ENCODE measurements at regions not wholly inside any gene's neighbourhood (a gene's known extent, or its start where the extent isn't known, plus 50 kb on each side); places are given as distances from the start of the nearest gene placed in this dataset.

DNA sequence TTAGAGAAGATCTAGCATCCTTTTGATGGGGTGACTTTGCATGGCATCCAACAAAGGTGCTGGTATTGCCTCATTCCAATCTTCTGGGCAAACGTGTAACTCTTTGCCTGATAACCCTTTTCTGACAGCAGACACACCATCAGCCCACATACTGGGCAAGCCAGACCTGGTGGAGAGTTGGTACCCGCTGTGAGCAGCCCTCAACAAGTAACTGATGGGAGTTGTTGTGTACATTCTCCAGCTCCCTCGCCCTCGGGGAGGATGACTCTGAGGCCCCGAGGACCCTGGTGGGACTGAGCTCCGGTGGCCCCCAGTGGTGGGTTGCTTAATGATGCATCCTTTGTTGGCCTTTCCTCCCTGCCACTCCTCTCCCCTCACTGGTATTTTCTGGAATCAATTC, 102.4 kb upstream of the SLC6A11 start:
- no peak overlapping the region for H3K4me2 ChIP-seq
- H3F3A ChIP-seq (ENCODE audit: low read depth): no peaks in the 10 kb centered on the region
- H3K4me3 ChIP-seq: no peak overlapping the region
- Mint-ChIP-seq H3K4me1 (no peaks in the 10 kb centered on the region), H3K9me3 (no peaks in the 10 kb centered on the region), H3K27me3 (ENCODE audit: insufficient read depth, low read depth) (peaks cover 31% of the 10 kb centered on the region), H3K4me3 (no peak overlapping the region), H3K27ac (no peak overlapping the region), H3K36me3 (no peaks in the 10 kb centered on the region)
- H3K36me3 ChIP-seq: no peaks in the 10 kb centered on the region
- no peaks in the 10 kb centered on the region for H3K79me2 ChIP-seq (ENCODE audit: low read depth)
- DNase-seq (ENCODE audit: low spot score): no peak
- H3K9me3 ChIP-seq (ENCODE audit: low read depth): peaks cover 6% of the 10 kb centered on the region
- no peaks in the 10 kb centered on the region for H4K20me1 ChIP-seq (ENCODE audit: low read depth)
- H2AFZ ChIP-seq (replicated peaks): no peak overlapping the region
- no peak overlapping the region for H3K27ac ChIP-seq
- TF ChIP-seq CTCF (IDR thresholded peaks at IDR 0.05): no peak
- no peak for TF ChIP-seq EZH2phosphoT487 (IDR thresholded peaks at IDR 0.05)
- no peak for TF ChIP-seq EZH2 (IDR thresholded peaks at IDR 0.05)
- no peaks in the 10 kb centered on the region for H3K4me1 ChIP-seq
- H3K9ac ChIP-seq: no peak overlapping the region
- H3K27me3 ChIP-seq: peaks cover 58% of the 10 kb centered on the region

GRCh38 chr3:10715886-10716285, 100.1 kb upstream of the SLC6A11 start:
- Histone ChIP-seq H3F3A (ENCODE audit: low read depth) (no peaks in the 10 kb centered on the region), H3K4me2 (no peak overlapping the region), H4K20me1 (ENCODE audit: low read depth) (no peaks in the 10 kb centered on the region), H3K79me2 (ENCODE audit: low read depth) (no peaks in the 10 kb centered on the region), H3K27me3 (peaks cover 36% of the 10 kb centered on the region), H3K36me3 (no peaks in the 10 kb centered on the region), H3K9me3 (ENCODE audit: low read depth) (peaks cover 6% of the 10 kb centered on the region), H3K27ac (no peak overlapping the region), H3K9ac (no peak overlapping the region), H2AFZ (replicated peaks) (no peak overlapping the region), H3K4me1 (no peaks in the 10 kb centered on the region), H3K4me3 (no peak overlapping the region)
- Mint-ChIP-seq H3K4me3 (no peak overlapping the region), H3K27me3 (ENCODE audit: insufficient read depth, low read depth) (peaks cover 15% of the 10 kb centered on the region), H3K27ac (no peak overlapping the region), H3K9me3 (no peaks in the 10 kb centered on the region), H3K36me3 (no peaks in the 10 kb centered on the region), H3K4me1 (no peaks in the 10 kb centered on the region)
- TF ChIP-seq EZH2phosphoT487 (IDR thresholded peaks at IDR 0.05): no peak
- TF ChIP-seq EZH2 (IDR thresholded peaks at IDR 0.05): no peak
- no peak for TF ChIP-seq CTCF (IDR thresholded peaks at IDR 0.05)
- DNase-seq (ENCODE audit: low spot score): no peak

- Histone ChIP-seq H3K9me3 (ENCODE audit: low read depth) (peaks cover 6% of the 10 kb centered on the region), H3K4me2 (no peak overlapping the region), H3K79me2 (ENCODE audit: low read depth) (no peaks in the 10 kb centered on the region), H3K4me3 (no peak overlapping the region), H3K9ac (no peak overlapping the region), H3K27me3 (peaks cover 25% of the 10 kb centered on the region), H4K20me1 (ENCODE audit: low read depth) (no peaks in the 10 kb centered on the region), H3K36me3 (no peaks in the 10 kb centered on the region), H3K27ac (no peak overlapping the region), H2AFZ (replicated peaks) (no peak overlapping the region), H3K4me1 (no peaks in the 10 kb centered on the region), H3F3A (ENCODE audit: low read depth) (no peaks in the 10 kb centered on the region)
- Mint-ChIP-seq H3K9me3 (no peaks in the 10 kb centered on the region), H3K4me3 (no peak overlapping the region), H3K4me1 (no peaks in the 10 kb centered on the region), H3K27ac (no peak overlapping the region), H3K36me3 (no peaks in the 10 kb centered on the region), H3K27me3 (ENCODE audit: insufficient read depth, low read depth) (peaks cover 15% of the 10 kb centered on the region)
- no peak for DNase-seq (ENCODE audit: low spot score)
- TF ChIP-seq CTCF (IDR thresholded peaks at IDR 0.05) (no peak), EZH2phosphoT487 (IDR thresholded peaks at IDR 0.05) (no peak), EZH2 (IDR thresholded peaks at IDR 0.05) (no peak)
Observed at GRCh38 chr3:10716964-10717363, 99.1 kb upstream of the SLC6A11 start.
